Caki2 (cell line): ENCODE measurements at regions not wholly inside any gene's neighbourhood (a gene's known extent, or its start where the extent isn't known, plus 50 kb on each side); places are given as distances from the start of the nearest gene placed in this dataset.
"Not testable (repeated sequence)": the region's sequence is repeated elsewhere in the genome, so short reads cannot be mapped to it uniquely, and the experiment has no call there.

ENCODE experiments used
- DNase-seq: peaks from one replicate; pipeline ENCODE4 v3.0.0-alpha.2; 2015; ENCODE audit warnings: low read depth
- in situ Hi-C: cut with HindIII; loops from 2 replicates; pipeline ENCODE4 v1.10.0; 2016; ENCODE audit warnings: low sequenced_read_pairs, low pct_unique_long_range_greater_than_20kb, mixed read lengths

- in situ Hi-C loops = no loop called here
- DNase-seq = no peak
Observed at GRCh38 chr4:10239982-10240654, 123.5 kb upstream of the WDR1 start.

- in situ Hi-C loops = no loop called here
- DNase-seq = no peak
Observed at GRCh38 chr4:10237131-10237530, 120.5 kb upstream of the WDR1 start.

DNA sequence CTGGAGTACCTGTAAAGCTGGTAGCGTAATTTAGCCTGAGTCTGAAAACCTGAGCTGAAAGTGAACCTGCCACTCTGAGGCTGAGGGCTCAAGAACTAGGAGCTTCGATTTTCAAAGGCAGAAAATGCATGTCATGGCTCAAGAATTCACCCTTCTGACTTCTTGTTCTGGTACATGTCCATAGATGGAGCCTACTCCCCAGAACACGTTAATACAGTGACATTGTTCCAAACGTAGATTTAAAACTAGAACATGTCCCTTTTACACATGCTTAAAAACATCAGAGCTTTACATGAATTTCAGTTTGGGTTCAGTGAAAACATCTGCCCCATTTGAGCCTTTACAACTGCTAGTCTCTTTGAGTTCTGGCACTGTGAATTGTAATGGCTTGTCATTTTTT, 115.5 kb upstream of the WDR1 start:
- in situ Hi-C loops = no loop called here
- DNase-seq = no peak

GRCh38 chr4:10226756-10227155, 110.2 kb upstream of the WDR1 start:
- DNase-seq = no peak
- in situ Hi-C loops = no loop called here

GRCh38 chr4:10225096-10225495, 108.5 kb upstream of the WDR1 start:
- DNase-seq = no peak
- in situ Hi-C loops = no loop called here

- in situ Hi-C loops = no loop called here
Observed at GRCh38 chr4:10223782-10224181, 107.2 kb upstream of the WDR1 start.

GRCh38 chr4:10213481-10213880, 96.9 kb upstream of the WDR1 start:
- DNase-seq, in situ Hi-C loops: not testable (repeated sequence)

More at GRCh38 chr4:10223782-10224181, 107.2 kb upstream of the WDR1 start:
- DNase-seq = no peak

DNA sequence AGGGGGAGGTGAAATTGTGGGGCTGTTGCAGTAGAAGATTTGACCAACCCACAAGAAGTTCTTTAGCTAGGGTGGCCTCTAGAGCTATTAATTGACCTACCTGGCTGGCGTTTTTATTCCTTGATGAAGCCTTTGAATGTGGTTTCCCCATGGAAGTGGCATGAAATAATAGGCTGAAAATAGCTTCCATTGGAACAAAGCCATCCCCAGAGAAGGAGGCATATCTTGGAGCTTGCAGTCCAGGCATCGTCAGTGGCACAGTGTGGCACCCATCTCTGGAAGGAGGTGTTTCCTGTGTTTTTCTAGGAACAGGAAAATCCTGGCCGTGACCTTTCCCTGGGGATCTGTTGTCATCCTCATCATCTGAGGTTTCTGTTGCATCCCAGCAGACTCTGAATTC, 96.3 kb upstream of the WDR1 start:
- DNase-seq = no peak
- in situ Hi-C loops = no loop called here

GRCh38 chr4:10212400-10212799, 95.8 kb upstream of the WDR1 start:
- in situ Hi-C loops = no loop called here
- DNase-seq = no peak

GRCh38 chr4:10207116-10207515, 90.5 kb upstream of the WDR1 start:
- in situ Hi-C loops = no loop called here
- no peak for DNase-seq

DNA sequence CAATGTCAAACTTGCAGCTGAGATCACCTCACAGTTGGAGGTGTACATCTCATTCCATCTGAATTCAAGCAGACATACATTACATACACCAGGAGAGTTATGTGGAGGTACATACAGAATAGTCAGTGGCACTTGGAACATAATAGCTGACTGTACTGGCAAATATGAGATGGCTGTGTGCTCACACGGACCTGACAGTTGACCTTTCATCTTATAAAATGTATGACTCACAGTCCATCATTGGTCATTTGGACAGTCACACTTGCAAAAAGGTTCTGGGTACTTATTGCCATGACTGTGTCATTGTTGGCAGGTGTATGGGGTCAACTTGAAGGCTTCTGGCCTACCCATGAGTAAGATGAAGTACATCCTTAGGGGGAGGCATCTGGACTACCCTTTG, 88.6 kb upstream of the WDR1 start:
- in situ Hi-C loops = no loop called here
- DNase-seq = no peak

DNA sequence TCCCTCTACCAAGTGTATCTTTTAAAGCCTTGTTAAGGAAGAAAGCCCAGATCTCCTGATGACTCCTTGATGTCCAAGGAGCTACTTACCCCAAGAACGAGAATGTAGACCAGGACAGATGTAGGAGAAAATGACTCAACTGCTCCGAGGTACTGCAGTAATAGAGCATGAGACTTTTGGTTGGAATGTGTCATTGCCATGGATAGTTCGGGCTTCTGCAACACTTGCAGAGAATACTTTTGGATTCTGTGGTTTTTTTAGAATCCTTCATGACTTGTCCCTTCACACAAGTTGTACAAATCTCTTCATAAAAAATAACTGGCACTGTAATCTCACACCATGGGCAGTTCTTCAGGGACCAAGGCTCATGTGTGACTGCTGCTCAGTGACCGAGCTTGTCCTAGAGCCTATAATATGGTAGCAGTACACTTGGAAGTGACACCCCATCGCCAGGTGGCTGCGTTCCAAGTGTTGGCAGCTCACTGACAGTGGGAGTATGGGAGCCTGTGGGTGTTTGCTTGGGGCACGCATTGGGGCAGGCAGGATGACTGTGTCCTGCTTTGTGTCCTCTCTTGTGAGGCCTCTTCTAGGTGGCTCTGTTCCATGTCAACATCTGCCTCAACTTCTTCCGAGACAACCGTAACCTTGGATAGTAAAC, 87.9 kb upstream of the WDR1 start:
- in situ Hi-C loops = no loop called here
- DNase-seq = no peak

DNA sequence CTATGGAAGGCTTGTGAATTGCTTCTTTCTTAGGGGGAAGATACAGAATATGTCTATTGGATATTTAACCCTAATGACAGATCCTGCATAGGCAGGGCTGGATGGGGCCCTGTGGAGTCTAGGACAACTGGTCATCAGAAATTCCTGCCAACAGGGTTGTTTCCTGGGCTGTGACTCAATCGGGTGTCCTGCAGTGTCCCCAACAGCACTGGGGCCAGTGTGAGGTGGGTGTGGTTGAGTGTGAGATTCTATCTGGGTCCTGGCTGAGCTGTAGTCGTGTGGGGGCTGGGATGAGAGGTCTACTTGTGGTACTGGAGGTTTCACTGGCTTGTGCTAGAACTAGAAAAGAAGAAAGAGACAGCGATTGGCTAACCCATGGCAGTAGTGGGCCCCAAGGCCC, 87.3 kb upstream of the WDR1 start:
- DNase-seq = no peak
- in situ Hi-C loops = no loop called here

- DNase-seq = no peak
- in situ Hi-C loops = no loop called here
Observed at GRCh38 chr4:10201381-10202223, 85.0 kb upstream of the WDR1 start.

- in situ Hi-C loops = no loop called here
- no peak for DNase-seq
Observed at GRCh38 chr4:10200869-10201268, 84.3 kb upstream of the WDR1 start.

- DNase-seq = no peak
- in situ Hi-C loops = no loop called here
Observed at GRCh38 chr4:10198365-10198764, 81.8 kb upstream of the WDR1 start.

- in situ Hi-C loops = no loop called here
Observed at GRCh38 chr4:10197952-10198351, 81.4 kb upstream of the WDR1 start.

GRCh38 chr4:10196191-10196590, 79.6 kb upstream of the WDR1 start:
- in situ Hi-C loops = no loop called here
- no peak for DNase-seq

More at GRCh38 chr4:10197952-10198351, 81.4 kb upstream of the WDR1 start:
- DNase-seq = no peak

GRCh38 chr4:10192331-10192730, 75.7 kb upstream of the WDR1 start:
- in situ Hi-C loops = no loop called here
- no peak for DNase-seq
